HG03135 (cell line): ENCODE measurements at regions not wholly inside any gene's neighbourhood (a gene's known extent, or its start where the extent isn't known, plus 50 kb on each side); places are given as distances from the start of the nearest gene placed in this dataset.

Experiments
- ATAC-seq: cut with Tn5 transposase; IDR thresholded peaks from one replicate; pipeline ENCODE4 v1.9.1; 2021; ENCODE audit warnings: mild to moderate bottlenecking, moderate library complexity; ENCODE audit not compliant: unreplicated experiment

DNA sequence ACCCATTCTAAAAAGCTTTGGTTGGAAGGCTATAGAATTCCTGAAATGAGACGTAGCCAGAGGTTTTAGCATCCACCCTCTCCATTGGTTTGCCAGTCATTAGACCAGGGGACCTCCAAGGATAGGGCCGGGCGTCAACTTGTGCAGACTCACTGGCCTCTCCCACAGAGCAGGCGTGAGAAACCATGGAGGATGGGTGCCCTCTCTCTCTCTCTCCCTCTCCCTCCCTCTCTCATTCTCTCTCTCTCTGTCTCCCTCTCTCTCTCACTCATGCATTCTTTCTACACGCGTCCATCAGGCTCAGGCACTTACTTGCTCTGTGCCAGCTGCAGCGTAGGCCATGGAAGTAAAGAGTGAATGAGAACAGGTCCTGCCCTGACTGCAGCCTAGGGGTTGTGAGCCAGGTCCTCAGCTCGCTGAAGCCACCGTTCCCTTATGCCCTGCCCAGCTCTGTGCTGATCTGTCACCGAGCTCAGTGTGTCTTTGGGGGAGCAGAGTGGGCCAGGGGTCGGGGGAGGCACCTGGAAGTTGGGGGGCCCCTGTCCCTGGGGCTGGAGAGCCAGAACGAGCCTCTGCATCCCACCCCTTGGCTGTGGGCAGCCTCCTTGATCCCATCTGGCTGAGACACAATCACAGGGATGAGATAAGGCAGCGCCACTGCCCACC is 304.4 kb upstream of the HS6ST1 start:
- no peak for ATAC-seq

DNA sequence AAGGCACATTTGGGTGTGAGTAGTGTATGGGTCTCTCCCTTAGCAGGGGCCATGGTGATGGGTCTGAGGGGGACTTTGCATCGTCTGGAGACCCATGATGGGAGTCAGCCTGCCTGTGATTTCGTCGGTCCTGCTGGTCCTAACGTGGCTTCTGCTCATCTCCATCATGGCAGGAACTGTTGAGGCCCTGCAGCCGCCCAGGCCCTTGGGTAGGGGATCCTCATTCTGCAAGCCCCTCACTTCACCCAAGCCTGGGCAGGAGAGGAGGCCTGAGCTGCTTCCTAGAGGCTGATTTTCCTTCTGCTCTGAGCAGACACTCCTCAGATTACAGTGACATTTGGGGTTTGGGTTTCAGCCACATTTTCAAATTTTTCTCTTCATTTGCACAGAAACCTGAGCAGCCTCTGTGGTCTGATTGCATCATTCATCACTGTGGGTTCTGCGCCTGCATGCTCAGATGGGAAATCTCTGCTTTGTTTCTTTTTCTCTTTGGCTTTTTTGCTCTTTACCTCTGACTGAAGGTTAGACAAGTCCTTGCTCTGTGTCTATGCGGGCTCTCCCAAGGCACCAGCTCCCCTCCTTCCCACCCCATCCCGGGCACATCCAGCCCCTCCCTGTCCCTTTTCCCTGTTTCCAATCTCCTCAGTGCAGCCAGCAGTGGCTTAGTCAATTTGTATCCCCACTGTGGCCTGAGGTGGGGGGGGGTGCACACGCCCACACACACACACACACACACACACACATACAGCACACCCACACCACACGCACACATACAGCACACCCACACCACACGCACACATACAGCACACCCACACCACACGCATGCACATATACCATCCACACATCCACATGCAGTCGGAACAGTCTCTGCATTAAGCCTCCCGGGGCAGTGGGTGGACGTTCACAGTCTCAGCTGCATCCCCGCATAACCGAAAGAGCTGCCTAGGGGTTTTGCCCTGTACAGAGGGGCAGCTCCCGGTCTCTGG is 305.4 kb upstream of the HS6ST1 start:
- peak; percentile 63 for ATAC-seq

DNA sequence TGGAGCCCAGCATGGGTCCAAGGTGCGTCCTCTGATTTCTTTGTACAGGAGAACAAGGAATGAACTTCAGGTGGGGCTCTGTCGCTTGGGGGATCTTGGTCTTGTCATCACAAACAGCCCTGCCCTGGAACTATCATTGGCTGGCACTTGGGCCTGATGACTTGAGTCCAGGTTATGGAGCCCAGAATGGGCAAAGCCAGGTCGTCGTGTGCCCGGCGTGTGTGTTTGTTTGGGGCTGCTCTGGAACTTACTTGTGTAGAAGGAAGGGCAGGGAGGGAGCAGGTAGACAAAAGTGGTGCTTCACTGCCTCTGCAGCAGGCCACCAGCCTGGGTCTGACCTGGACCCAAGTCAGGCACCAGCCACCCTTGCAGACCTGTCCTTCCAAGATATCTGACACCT is 306.3 kb upstream of the HS6ST1 start:
- no peak for ATAC-seq

DNA sequence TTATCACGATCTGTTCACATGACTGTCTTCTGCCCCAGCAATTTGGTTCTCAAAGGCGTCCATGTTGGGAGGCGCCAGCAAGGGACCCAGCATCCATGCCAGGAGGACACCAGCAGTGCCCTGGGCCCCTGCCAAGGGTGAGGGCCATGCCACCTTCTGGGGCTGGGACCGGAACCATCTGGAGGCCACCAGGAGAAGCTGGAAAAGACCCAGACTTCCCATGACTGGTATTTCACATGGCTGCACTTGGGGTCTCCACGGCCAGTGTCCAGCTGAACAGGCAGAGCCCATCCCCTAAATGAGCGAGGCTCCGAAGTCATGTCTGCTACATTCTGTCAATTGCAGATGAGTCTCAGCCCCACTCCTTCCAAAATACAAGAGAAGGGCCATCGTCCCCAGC is 306.8 kb upstream of the HS6ST1 start:
- ATAC-seq: no peak

DNA sequence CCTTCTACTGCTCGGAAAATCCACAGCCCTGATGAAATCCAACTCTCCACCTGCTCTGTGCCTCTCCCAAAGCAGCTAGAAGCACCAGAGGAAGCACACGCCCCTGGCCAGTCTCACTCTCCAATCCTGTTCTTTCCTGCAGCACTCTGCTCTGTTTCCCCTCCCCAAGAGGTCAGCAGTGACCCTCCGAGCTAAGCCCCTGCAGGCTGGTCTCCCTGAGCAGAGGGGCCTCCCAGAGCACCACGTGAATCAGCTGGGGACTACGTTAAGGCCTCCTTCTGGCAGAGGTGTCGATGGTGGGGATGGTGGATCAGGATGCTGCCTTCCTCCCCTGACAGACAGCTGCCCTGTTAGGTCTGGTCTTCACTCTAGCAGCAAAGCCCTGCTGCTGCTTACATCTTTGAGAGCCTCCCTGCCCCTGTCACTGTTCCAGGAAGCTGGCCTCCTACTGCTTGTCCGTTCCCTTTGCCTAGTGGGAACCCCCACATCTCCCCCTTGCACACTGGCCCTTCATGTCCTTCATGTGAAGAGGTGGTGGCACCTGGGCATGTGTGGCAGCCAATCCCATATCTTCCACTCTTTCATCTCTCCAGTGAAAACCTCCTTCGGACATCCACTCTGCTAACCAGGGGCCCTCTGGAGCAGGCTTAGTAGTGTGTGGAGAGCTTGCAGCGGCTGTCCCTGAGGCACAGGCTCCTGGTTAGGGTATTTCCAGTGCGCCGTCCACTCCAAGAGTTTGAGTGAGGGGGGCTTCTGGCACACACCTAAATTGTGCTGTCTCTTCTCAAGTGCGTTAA is 307.5 kb upstream of the HS6ST1 start:
- ATAC-seq: no peak

DNA sequence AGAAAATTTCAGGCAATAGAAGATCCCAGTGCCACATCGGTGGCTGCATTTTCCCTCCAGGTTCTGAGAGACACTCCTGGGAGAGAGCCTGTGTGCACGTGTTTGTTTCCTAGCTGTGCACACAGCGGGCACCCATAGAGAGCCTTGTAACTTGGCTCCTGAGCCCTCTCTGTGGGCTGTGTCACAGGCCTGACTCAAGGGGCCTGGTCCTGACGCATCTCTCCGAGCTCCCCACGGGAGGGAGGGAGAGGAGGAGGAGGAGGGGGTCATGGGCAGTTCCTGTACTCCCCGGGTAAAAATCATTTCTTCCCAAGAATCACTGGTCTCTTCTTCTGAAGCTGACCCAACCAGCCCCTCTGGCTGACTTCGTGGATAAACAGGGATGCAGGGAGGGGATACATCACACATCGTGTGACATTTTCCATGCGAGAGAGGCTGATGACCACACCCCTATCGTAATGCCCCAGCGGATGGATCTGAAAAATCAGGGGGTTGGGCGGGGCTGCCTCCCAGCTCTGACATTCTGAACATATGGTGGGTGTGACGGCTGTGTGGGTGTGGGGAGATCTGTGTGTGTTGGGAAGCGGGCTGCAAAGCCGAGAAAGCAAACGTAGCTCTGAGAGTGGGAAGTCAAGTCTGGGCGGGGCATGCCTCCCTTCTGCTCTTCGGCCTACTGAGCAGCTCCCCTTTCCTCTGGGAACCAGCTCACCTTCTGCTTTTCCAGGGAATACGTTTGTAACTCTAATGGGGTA is 308.3 kb upstream of the HS6ST1 start:
- no peak for ATAC-seq

DNA sequence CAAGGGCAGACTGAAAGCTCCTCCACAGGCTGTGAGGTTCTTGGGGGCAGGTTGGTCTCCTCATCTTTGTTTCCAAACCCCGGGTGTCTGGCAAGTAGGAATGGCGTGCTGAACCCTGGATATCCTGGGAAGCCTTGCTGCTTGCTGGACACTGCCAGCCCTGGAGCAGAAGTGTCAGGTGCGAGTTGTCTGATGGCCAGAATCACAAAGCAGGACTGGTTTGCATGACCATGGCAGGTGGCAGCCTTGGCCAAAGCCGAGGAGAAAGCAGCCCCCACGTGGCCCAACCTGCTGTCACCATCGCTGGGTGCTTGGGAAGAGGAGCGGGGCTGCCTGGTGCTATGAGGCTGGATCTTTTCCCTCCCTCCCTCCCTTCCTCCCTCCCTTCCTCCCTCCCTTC is 309.5 kb upstream of the HS6ST1 start:
- ATAC-seq: no peak

DNA sequence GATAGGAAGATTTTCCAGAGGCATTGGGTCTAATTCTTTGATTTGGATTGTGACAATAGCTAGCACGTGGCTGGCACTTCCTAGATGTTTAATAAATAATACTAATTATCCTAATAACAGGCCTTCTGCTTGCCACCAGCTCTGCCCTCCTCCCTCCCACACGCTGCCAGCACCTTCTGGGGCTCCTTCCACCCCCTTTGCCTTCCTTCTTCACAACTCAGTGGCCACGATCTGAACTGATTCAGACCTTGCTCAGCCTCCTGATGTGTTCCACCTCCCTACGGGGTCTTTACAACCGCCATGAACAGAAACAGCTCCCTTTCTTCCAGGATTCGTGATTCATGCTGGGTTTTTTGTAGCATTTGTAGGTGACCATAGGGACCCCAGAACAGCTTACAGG is 310.3 kb upstream of the HS6ST1 start:
- no peak for ATAC-seq

DNA sequence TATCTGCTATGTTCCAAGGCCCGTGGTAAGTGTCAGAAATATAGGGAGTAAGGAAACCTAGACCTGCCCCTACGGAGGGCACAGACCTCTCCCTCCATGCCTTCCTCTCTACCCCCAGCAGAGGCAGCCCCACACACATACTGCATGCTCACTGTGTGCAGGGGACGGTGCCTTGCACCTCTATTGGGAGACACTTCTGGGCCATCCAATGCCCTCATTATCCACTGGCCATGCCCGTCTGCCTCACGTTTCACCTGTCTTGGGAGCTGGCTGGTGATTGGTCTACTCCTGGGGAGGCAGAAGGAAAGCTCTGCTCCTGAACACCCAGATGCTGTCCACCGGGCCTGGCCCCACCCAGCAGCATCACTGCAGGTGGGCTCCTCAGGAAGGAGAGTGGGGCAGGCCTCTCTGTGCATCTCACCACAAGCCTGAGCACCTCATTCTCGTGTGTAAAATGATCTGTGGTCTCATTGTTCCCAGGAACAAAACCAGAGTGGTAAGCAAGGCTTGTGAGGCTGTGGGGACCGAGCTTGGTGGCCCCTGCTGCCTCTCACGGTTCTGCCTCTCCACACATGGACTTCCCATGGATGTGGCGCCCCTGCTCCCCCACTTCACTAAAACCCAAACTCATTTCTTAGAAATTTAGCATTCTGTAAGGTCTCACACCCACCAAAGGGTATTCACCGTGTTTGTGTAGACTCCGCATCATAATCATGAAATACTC is 312.5 kb upstream of the HS6ST1 start:
- no peak for ATAC-seq

DNA sequence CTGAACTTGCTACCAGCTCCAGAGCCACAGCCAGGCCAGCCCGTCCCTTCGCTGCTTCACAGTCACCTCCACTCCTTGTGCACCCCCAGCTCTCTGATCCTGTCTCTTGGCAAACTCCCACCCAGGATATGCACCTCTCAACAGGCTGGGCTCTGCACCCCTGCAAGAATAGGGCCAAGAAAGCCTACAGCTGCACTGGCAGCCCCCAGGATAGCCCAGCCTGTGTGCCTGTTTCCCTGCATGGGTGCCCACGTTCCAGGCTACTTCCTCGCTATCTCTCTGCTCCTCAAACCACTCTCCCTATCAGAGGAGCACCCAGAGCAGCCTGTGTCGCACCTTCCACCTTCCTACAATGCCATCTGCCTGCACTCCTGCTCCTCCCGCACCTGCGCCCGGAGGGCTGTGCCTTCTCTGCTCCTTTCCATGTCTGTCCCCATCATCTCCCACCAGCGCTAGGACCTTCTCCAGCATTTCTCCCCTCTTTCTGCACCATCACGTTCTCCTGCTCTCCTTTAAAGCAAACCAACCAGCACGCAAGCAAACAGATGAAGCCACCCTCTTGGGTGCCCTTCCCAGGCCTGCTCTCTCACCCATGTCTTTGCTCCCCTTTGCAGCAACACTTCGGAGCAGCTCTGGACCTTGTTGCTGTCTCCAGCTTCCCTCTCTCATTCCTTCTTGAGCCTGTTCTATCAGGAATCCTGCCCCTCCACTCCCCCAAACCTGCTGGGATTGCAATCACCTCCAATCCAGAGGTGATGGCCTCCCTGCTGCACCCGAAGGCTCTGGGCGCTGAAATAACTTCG is 313.2 kb upstream of the HS6ST1 start:
- ATAC-seq: no peak

DNA sequence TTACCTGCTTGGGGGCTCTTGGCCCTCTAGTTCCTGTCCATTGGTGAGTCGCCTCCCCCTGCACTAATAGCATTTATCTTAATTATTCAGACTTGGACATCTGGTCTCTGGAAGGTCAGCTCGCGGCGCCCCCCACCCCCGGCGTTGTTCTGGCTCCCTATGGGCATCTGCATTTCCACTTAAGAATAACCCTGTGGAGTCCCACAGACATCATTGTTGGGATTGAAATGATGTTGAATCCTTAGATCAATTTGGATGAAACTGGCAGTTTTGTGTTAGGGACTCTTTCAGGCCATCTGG is 313.8 kb upstream of the HS6ST1 start:
- ATAC-seq: no peak

DNA sequence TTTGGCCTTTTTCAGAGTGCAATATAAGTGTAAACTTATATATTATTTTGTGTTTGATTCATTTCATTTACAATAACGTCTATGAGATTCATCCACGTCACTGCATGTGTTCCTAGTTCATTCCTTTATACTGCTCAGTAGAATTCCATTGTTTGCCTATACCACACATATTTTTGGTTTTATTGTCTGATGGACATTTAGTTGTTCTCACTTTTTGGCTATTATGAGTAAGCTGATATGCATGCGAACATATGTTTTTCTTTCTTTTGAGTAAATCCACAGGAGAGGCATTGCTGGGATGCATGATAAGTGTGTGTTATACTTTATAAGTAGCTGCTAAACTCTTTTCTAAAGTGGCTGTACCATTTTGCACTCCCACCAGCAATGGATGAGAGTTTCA is 314.8 kb upstream of the HS6ST1 start:
- ATAC-seq: no peak

DNA sequence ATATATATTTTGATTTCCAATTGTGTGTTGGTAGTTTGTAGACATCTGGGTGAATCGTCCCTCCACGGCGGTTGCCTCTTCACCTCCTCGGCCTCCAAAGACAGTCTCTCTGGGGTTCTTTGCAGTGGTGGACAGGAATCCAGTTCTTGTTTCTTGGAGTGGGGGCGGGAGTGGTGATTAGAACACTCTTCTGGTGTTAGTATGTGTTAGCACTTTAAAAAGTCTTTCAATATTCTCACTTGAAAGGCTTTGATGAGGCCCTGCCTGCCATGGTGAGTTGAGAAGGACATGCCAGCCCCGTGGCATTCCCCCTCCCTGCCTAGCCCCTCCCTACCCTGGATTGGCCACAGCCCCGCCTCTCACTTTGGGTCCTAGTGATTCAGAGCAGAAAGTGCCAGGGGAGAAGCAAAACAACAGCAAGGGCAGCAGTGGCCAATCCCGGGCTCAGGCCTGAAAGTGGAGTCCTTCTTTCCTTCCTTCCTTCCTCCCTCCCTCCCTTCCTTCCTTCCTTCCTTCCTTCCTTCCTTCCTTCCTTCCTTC is 316.8 kb upstream of the HS6ST1 start:
- ATAC-seq: no peak

DNA sequence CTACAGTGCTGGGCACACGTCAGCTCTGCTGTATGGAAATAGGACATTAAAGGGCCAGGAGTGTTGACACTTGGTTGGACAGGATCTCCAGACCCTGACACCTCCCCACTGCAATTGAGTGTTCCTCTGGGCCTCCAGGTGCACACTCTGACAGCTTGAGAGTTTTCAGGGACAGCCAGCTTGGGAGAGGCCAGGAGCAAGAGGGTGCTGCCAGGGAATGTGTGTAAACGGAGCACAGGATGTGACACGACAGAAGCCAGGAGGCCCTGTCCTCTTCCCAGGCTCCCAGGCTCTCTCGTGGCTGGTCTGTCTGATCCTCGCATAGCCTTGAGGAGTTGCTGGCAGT is 318.1 kb upstream of the HS6ST1 start:
- ATAC-seq: no peak

DNA sequence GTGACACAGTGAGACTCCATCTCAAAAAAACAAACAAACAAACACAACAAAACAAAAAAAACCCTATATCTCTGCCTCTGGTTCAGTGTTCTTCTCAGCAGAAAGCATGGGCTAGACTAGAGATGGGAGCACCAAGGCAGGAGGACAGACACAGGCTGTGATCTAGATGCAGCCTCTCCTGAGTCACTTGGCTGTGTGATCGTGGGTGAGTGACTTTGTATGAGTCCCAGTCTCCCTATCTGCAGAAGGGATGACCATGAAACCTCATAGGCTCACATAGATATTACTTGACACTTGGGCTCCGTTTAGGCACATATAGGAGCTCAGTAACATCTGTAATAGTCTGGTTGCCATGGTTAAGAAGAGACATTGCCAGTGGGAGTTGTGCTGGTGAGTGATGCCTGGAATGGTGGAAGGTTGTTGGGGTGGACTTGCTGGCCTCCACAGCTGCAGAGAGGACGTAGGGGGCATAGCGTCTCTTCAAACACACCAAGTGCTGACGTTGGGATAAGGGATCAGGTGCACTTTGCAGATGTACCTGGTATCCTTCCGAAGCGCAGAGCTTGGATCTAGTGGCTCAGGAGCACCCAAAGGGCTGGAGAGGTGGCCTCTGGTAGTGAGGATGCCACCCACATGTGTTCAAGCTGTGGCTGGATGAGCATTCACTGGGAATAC is 318.9 kb upstream of the HS6ST1 start:
- no peak for ATAC-seq

DNA sequence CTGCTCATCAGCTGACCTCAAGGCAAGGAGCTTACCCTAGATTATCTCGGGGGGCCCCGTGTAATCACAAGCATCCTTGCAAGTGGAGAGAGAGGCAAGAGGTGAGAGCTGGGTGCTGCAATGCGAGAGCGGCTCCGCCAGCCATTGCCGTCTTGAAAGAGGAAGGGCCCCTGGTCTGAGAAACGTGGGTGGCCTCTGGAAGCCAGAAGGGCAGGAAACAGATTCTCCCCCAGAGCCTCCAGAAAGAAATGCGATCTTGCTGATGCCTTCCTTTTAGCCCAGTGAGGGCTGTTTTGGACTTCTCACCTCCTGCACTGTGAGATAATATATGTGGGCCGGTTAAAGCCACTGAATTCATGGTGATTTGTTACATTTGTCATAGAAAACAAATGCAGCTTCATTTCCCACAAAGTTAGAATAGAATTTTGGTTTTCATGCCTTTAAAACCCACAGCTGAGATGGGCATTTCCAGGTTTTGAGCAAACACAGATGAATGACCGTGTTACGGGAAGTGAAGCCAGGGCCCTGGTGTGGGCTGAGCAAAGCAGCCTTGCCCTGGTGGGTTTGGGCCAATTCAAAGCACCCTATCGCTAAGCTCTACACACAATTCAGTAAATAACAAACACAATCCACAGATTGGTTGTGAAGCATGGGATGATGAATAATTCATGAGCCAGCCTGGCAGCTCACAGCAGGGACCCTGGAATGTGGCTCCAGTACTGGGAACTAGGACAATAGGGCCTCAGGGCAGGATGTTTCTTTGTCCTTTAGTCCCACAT is 319.9 kb upstream of the HS6ST1 start:
- ATAC-seq: no peak

DNA sequence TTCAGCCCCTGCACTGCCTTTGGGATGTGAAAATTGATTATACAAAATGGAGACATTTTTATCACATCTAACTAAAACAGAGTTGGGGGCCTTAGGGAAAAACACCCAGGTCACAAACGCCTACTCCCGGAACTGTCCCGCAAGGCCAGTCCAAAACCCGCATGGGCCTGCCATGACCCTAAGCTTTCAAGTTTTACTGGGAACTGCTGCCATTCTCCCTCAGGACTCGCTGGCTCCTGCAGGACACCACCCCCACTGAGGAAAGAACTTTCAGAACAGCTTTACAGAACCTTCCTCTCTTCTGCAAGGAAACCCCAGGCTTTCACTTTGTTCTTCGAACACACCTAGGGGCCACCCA is 320.4 kb upstream of the HS6ST1 start:
- no peak for ATAC-seq

DNA sequence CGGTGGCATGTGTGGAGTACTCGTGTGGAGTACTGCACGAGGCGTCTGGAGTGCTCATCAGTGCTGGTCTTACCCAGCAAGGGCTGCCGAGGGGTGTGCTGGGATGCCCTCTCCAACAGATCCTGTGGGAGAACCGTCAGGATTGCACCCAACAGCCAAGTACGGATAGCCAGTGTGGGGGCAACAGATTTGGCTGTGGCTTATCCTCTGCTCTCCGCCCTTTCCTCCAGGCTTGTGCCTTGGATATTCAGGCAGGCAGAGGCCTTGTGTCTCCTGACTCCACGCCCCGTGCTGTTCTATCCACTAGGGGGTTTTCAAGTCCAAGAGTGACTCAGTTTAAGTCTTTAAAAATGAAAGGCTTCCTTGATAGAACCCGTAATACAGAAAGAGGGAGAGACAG is 321.0 kb upstream of the HS6ST1 start:
- no peak for ATAC-seq
